Brain microvascular endothelial cell (primary cell): ENCODE measurements at regions not wholly inside any gene's neighbourhood (a gene's known extent, or its start where the extent isn't known, plus 50 kb on each side); places are given as distances from the start of the nearest gene placed in this dataset.
"Not testable (repeated sequence)": the region's sequence is repeated elsewhere in the genome, so short reads cannot be mapped to it uniquely, and the experiment has no call there.

Source experiments
- DNase-seq: peaks from one replicate; pipeline ENCODE4 v3.0.0-alpha.2; 2020
- H3K27ac ChIP-seq: fragments of 250-450 bp; sonication (Bioruptor Pico); 2 replicates; pipeline ENCODE4 v1.5.1; 2020; ENCODE audit warnings: mild to moderate bottlenecking, moderate library complexity
- H3K27me3 ChIP-seq: fragments of 250-450 bp; sonication (Bioruptor Pico); replicated peaks from 2 replicates; pipeline ENCODE4 v1.5.1; 2020; ENCODE audit warnings: mild to moderate bottlenecking
- H3K36me3 ChIP-seq: fragments of 250-450 bp; sonication (Bioruptor Pico); replicated peaks from 2 replicates; pipeline ENCODE4 v1.5.1; 2020; ENCODE audit warnings: mild to moderate bottlenecking
- H3K4me3 ChIP-seq: 2 replicates; pipeline ENCODE4 v1.5.1; 2011; ENCODE audit warnings: low read depth, mild to moderate bottlenecking, control low read depth, low read length, moderate library complexity
- in situ Hi-C: cut with HindIII; loops from 2 replicates; pipeline ENCODE4 v1.10.0; 2017; ENCODE audit warnings: low sequenced_read_pairs, low pct_ligation_motif_present

DNA sequence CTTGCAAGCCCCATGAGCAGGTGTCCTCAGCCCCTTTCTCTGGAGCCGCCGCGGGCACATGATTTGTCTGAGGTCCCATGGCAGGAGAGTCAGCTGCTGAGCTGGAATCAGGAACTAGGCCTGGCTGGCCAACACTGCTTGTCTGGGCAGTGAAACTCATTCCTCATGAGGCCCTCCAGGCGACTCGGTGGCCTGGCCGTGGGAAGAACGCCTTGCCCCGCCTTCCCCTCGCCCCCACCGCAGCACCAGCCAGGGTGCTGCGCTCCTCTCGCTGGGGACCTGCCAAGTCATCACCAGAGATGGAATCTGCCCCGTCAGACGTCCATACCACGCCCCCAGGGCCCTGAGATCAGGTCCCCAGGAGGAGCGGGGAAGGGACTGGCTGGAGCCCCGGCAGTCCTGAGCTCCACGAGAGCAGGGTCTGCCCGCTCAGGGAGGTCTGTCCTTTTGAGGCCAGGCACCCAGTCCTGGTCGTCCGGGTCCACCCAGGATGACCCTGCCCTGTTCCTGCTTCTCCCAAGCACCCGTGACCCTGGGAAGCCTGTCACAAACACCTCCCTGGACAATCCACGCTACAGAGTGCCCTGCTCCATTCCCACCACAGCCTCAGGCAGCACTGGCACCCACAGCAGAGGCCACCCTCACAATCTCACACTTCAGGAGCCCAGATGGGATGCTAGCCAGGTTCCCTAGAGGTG is 5414.5 kb upstream of the TPTE start:
- H3K36me3 ChIP-seq, DNase-seq, H3K27me3 ChIP-seq, in situ Hi-C loops, H3K4me3 ChIP-seq, H3K27ac ChIP-seq: not testable (repeated sequence)

GRCh38 chr21:5107637-5108036 is 5413.7 kb upstream of the TPTE start:
- H3K36me3 ChIP-seq, H3K27me3 ChIP-seq, H3K4me3 ChIP-seq, in situ Hi-C loops, H3K27ac ChIP-seq, DNase-seq: not testable (repeated sequence)

DNA sequence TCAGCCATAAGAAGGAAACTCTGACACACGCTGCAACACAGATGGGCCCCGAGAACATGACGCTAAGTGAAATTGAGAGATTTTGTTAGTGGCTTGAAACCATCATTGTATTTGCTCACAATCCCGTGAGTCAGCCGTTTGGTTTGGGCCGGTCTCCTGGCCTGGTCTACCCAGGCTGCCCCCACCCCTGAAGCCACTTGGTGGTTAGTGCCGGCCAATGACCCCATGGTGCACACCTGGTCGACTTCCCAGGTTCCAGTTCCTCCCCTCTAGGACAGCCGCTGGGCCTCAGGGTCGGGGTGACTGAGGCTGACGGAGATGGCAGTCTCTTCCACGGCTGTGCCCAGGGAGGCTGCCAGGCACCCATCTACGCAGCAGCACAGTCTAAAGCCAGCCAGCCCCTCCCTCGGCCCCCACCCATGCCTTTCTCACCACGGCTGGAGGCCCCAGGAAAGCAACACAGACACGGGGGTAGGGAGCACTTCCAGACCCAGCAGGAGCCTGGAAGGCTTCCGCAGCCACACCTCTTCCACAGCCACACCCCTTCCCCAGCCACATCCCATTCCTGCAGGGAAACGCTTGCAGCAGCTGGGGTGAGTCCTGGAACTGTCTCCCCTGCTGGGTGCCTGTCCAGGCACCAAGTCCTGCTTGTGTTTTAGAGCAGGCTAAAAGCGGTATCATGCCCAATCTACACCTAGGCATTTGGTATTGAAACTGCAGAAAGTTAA is 5413.2 kb upstream of the TPTE start:
- DNase-seq, H3K27ac ChIP-seq, in situ Hi-C loops, H3K4me3 ChIP-seq, H3K36me3 ChIP-seq, H3K27me3 ChIP-seq: not testable (repeated sequence)

GRCh38 chr21:5111197-5111596 is 5410.2 kb upstream of the TPTE start:
- DNase-seq, in situ Hi-C loops, H3K4me3 ChIP-seq: not testable (repeated sequence)

GRCh38 chr21:5113092-5113491 is 5408.3 kb upstream of the TPTE start:
- H3K36me3 ChIP-seq, H3K27ac ChIP-seq, in situ Hi-C loops, H3K4me3 ChIP-seq, H3K27me3 ChIP-seq, DNase-seq: not testable (repeated sequence)

More at GRCh38 chr21:5111197-5111596, 5410.2 kb upstream of the TPTE start:
- not testable (repeated sequence) for H3K27ac ChIP-seq, H3K36me3 ChIP-seq, H3K27me3 ChIP-seq

GRCh38 chr21:5114468-5114867 is 5406.9 kb upstream of the TPTE start:
- H3K36me3 ChIP-seq, H3K27me3 ChIP-seq, H3K4me3 ChIP-seq, H3K27ac ChIP-seq, DNase-seq, in situ Hi-C loops: not testable (repeated sequence)

DNA sequence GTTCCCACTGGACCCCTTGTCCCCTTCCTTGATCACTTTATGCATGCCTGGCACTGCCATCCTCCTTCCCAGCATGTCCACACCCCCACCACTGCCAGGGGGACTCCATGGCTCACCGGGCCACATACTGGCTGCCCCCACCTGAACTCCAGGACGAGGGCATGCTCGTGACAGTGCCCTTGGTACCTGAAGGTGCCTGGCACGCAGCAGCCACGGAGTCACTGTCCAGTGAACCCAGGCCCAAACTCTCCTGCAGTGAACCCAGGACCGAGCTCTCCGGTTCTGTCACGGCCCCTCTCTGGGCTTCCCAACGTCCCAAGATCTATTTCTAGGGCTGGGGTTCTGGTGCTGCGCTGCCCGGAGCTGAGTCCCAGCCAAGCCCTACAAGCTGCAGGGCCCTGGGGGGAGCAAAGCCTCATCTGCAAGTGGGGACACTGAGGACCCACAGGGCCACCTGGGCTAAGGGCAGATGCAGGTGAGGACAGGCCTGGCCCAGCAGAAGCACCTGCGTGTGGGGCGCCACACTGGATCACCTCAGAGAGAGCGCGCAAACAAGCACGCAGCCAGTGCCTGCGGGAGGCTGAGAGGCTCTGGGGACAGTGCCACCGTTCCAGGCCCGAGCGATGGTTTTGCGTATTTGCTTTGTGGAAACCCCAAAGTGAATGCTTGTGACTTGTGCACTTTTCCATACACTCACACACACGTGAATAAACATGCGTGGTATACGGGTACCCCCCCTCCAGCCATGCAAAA is 5406.3 kb upstream of the TPTE start:
- H3K4me3 ChIP-seq, DNase-seq, H3K36me3 ChIP-seq, H3K27ac ChIP-seq, in situ Hi-C loops, H3K27me3 ChIP-seq: not testable (repeated sequence)

GRCh38 chr21:5115646-5116343 is 5405.6 kb upstream of the TPTE start:
- H3K36me3 ChIP-seq, H3K27ac ChIP-seq, H3K27me3 ChIP-seq, H3K4me3 ChIP-seq, in situ Hi-C loops, DNase-seq: not testable (repeated sequence)

DNA sequence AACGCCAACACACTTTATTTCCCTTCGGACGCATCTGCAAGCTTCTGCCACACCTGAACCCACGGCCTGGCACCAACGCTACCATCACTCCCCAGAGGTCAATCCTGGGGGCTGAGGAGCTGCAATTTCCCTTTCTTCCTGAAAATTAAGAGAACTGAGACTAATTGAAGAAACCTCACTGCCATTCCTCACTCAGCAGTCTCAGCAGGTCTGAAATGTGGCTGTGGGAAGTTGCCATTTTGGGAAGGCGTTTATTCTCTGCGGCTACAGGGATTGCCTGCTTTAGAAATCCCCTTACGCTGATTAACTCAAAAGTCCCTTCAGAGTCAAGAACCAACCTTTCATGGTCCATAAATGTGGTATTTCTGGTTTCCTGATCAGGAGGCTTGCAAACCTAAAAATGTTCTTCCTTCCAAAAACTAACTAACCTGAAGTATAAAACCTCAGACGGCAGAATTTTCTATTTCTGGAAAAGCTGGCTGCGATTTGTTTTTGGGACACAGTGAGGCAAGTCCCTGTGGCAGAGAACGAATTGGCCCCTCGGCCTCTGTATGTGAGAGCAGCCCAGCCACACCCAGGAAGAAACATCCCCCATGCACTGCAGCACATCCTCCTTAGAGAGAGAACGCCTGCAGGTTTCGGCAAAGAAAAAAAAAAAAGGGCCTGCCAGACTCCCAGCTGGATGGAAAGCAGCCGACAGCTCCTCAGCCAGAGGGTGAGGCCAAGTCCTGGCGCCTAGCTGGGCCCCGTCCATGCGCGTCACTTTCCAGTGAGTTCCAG is 5404.8 kb upstream of the TPTE start:
- H3K4me3 ChIP-seq, H3K27ac ChIP-seq, H3K27me3 ChIP-seq, in situ Hi-C loops, H3K36me3 ChIP-seq, DNase-seq: not testable (repeated sequence)

DNA sequence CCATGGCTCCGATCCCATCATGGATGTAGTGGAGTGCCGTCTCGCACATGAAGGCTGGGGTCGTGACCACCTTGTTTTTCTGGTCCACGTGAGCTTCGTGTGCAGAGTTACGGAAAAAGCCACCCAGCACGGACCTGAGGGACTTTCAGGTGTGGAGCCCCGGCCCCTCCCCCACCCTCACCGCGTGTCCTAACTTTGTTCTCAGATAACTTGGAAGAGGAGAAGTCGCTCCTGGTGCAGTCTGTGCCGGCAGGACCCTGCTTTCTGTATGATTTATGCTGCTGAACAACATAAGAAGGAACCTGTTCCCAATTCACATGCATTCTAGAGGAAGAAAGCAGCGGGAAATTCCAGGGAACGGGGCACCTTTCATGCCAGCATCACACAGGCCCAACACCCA is 5404.2 kb upstream of the TPTE start:
- in situ Hi-C loops, H3K4me3 ChIP-seq, H3K36me3 ChIP-seq, H3K27ac ChIP-seq, DNase-seq, H3K27me3 ChIP-seq: not testable (repeated sequence)

GRCh38 chr21:5117666-5118295 is 5403.6 kb upstream of the TPTE start:
- H3K27ac ChIP-seq, H3K36me3 ChIP-seq, H3K27me3 ChIP-seq, DNase-seq, in situ Hi-C loops, H3K4me3 ChIP-seq: not testable (repeated sequence)

- in situ Hi-C loops = not testable (repeated sequence)
Observed at GRCh38 chr21:5118296-5118679, 5403.1 kb upstream of the TPTE start.

GRCh38 chr21:5119179-5119578 is 5402.2 kb upstream of the TPTE start:
- H3K27me3 ChIP-seq, H3K27ac ChIP-seq, H3K36me3 ChIP-seq, in situ Hi-C loops, DNase-seq, H3K4me3 ChIP-seq: not testable (repeated sequence)

More at GRCh38 chr21:5118296-5118679, 5403.1 kb upstream of the TPTE start:
- H3K27ac ChIP-seq, DNase-seq, H3K36me3 ChIP-seq, H3K4me3 ChIP-seq, H3K27me3 ChIP-seq: not testable (repeated sequence)
